Stimulated activated CD8-positive, alpha-beta memory T cell treated with anti-CD3 and anti-CD28 coated beads, Interleukin-15, amount 100 ng/mL, for 4 hours (primary cell): ENCODE measurements at regions not wholly inside any gene's neighbourhood (a gene's known extent, or its start where the extent isn't known, plus 50 kb on each side); places are given as distances from the start of the nearest gene placed in this dataset.

Experiments
- DNase-seq, 2 donors: peaks; one replicate each; pipeline ENCODE4 v3.0.0-alpha.2; 2020; ENCODE audit warnings: low read depth in 2 of 2

DNA sequence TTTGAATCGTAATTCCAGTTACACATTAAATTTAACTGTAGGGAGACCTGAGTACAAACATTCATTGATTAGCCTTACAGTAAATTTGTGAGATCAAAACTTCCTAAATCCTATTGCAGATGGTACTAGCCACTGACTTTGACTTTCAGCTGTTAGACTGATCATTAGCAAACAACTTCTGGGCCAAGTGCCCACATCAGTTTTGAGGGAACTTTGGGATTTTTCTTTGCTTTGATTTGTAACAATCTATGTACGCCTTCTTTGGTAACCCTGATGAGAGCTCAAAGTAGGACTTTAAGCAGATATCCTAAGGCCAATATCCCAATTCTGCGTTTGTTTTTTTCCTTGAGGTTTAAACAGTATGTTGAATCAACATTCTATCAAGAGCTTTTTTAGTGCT is 131.5 kb downstream of the DLEU7 start:
- DNase-seq, result no peak

DNA sequence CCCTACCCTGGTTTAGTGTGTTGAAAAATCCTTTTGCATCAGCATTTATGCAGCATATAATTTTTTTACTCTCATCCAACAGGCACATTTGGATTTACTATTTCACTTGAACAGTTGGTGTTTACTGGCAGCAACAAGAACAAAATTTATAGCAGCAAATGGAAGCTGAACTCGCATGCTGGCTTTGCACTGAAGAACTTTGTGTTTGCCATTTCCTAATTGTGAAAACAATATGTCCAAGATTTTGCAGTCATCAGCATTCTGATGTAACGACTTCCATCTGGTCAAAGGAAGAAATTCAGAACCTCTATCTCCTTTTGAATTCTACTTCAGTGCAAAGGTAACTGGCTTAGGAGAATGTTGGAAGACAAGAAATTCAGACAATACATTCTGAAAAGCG is 131.0 kb downstream of the DLEU7 start:
- no peak for DNase-seq

DNA sequence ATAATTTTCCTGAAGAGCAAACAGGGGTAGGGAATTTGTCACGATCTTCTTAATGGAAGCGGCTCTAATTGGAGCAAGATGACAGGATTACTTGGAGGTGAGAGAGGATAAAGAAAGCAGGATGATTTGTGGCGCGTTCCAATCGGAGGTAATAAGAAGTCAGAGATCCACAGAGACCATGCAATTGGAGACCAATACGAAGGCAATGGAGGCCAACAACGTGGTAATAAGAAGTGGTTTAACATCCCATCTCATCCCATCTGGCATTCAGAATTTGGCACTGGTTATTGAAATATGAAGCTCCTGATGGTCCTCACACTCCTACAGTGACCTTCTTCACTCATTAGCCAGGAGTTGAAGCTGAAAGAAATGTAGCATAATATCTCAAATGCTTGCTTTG is 130.6 kb downstream of the DLEU7 start:
- DNase-seq, result no peak

DNA sequence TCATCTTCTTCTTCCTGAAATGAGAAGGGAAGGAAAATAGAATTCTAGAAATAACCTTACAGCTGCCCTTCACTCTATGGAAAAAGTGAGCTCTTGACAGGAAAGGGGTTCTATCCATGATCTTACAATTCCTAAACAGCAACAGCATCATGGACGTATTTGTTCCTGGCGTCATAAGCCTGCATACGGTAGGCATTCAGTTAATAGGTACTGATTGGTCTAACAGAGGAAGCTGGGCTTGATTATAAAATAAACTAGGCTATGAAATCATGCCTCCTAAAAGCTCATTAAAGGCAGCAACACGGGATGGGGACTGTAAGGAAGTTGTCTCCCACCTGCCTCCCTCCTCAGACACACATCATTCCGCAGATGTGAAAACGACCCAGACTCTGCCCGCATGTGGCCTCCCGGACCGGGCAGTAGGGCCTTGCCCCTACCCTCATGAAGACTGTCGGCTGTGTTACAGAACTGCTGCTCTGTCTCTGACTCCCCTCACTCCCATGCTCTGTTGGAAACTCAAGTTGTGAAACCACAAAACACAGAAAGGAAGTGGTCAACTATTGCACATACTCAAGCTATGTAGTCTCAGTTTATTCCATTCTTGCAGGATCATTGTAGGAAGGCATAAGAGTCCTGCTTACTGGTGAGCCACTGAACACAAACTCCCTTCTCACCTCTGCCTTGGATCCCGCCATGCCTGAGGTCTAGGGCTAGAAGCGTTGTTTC is 129.8 kb downstream of the DLEU7 start:
- no peak for DNase-seq

DNA sequence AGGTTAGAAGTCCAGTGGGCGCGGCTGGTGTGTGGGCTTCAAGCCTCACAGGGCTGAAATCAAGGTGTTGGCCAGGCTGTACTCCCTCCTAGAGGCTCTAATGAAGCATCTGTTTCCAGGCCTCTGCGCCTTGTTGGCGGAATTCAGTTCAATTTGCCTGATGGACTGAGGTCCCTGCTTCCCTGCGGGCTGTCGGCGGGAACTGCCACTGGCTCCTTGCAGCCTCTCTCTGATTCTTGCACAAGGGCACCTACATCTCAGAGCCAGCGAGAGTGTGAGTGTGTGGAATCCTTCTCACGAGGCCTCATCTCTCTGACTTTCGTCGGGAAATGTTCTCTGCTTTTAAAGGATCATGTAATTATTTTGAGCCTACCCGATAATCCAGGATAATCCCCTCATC is 128.6 kb downstream of the DLEU7 start:
- no peak for DNase-seq

- no peak for DNase-seq
Measured at GRCh38 chr13:50715402-50716146, 127.9 kb downstream of the DLEU7 start.

DNA sequence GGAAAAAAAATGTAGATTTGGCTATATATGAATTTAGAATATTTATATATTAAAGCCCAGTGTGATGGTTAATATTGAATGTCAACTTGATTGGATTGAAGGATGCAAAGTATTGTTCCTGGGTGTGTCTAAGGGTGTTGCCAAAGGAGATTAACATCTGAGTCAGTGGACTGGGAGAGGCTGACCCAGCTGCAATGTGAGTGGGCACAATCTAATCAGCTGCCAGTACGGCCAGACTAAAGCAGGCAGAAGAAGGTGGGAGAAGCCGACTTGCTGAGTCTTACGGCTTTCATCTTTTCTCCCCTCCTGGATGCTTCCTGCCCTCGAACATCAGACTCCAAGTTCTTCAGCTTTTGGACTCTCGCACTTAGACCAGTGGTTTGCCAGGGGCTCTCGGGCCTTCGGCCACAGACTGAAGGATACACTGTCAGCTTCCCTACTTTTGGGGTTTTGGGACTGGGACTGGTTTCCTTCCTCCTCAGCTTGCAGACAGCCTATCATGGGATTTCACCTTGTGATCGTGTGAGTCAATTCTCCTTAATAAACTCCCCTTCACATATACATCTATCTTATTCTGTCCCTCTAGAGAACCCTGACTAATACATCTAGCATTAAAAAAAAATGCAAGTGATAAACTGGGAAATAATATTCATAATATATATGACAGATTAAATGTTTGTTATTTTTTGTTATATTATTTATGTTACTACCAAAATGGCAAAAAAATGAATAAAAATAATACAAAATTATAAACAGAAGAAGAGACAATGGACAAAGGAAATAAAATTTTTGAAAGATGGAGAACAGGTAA is 122.4 kb downstream of the DLEU7 start:
- DNase-seq, result no peak

DNA sequence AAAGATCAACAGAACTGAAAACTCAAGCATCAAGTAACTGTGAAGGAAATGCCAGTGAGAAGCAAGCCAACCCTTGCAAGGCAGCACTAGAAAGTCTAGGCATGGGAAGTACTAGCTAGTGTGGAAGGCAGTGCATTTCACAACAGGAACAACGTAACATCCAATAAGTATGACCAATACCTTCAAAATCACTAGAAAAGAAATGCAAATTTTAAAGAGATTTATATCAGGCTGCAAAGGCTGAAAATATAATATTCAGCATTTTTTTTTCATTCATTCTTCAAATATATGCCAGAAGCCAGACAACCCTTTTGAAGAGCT is 121.9 kb downstream of the DLEU7 start:
- no peak for DNase-seq

- DNase-seq, result no peak
Measured at GRCh38 chr13:50722440-50723125, 120.9 kb downstream of the DLEU7 start.

- DNase-seq, result no peak
Measured at GRCh38 chr13:50724438-50724837, 119.1 kb downstream of the DLEU7 start.

GRCh38 chr13:50724913-50725312 is 118.6 kb downstream of the DLEU7 start:
- DNase-seq, result no peak

GRCh38 chr13:50726164-50726563 is 117.3 kb downstream of the DLEU7 start:
- no peak for DNase-seq

DNA sequence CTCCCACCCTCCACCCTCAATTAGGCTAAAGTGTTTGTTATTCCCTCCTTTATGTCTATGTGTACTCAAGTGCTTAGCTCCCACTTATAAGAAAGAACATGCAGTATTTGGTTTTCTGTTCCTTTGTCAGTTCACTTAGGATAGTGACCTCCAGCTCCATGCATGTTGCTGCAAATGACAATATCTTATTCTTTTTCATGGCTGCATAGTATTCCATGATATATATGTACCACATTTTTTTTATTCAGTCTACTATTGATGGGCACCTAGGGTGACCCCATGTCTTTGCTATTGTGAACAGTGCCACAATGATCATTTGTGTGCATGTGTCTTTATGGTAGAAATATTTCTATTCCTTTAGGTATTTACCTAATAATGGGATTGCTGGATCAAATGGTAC is 114.3 kb downstream of the DLEU7 start:
- DNase-seq, result no peak

- DNase-seq, result no peak
Measured at GRCh38 chr13:50730496-50731351, 112.8 kb downstream of the DLEU7 start.

- no peak for DNase-seq
Measured at GRCh38 chr13:50731400-50731799, 112.1 kb downstream of the DLEU7 start.

GRCh38 chr13:50732712-50733111 is 110.8 kb downstream of the DLEU7 start:
- no peak for DNase-seq

DNA sequence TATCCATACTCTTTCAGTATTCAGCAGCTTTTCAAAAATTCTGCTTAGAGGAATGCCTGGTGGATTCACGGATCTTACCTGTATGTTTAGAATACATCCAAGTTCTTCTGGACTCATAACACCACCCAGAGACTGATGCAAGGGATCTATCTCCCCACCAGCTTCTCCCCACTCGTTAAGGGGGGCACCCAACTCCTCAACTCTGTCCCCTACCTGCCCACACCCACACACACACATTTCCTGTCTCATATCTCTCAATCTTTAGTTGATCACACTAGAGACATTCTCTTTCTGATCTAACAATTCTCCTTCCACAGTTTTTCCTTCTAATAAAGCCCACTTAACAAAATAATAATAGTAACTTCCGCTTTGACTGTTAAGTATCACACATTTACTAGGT is 110.1 kb downstream of the DLEU7 start:
- no peak for DNase-seq

DNA sequence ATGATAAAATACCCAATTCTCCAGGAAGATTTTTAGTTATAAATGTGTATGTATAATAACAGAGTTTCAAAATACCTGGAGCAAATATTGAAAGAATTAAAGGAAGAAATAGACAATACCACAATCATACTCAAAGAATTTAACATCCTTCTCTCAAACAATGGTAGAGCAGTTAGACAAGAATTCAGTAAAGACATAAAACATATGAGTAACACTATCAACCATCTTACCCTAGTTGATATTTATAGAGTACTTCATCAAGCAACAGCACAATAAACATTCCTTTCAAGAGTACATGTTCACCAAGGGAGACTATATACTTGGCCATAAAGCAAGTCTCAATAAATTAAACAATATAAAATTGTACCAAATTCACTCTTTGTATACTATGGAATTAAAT is 108.4 kb downstream of the DLEU7 start:
- no peak for DNase-seq

- no peak for DNase-seq
Measured at GRCh38 chr13:50740052-50740741, 103.3 kb downstream of the DLEU7 start.

DNA sequence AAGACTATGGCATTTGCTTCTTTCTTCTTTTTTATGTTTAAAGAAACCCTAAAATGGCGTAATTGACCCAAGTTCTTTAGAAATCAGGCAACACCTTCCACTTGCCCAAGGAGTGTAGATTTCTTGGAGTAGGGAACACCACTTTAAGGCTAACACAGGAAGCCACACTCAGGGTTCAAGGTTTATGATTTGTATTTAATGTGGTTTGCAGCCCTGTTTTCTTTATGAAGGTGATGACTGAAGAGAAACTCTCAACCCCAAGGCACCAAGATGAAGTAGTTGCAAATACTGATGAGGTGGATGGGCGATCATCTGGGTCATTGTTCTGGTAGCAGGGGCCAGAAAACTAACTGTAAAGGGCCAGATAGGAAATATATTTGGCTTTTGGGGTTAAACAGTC is 101.1 kb downstream of the DLEU7 start:
- DNase-seq, result no peak

DNA sequence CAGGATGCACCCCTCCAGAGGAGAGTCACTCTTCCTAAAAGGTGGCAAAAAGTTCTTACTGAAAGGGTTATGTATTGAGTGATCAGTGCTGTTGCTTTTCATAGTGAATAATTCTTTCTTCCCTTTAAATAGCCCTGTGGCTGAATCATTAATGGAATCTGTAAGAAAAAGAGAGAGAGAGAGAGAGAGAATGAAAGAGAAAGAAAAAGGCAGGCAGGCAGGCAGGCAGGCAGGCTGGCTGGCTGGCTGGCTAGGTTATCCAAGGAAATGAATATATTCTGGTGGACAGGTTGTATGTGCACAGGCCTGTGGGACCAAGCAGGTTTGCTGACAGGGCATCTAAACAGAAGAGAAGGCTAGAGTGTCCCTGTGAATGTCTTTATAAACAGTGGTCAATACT is 100.5 kb downstream of the DLEU7 start:
- no peak for DNase-seq
